ENCODE measurements at regions not wholly inside any gene's neighbourhood (a gene's known extent, or its start where the extent isn't known, plus 50 kb on each side); places are given as distances from the start of the nearest gene placed in this dataset.

- H4K20me1 ChIP-seq (ENCODE audit: control insufficient read depth, insufficient read depth, low read depth, low read length), result no peaks in the 10 kb centered on the region
These were observed 1393.9 kb upstream of the MIR17HG start for GRCh38 chr13:89953581-89953980.

GRCh38 chr13:89955773-89956172 lies 1391.7 kb upstream of the MIR17HG start:
- H3K9me2 ChIP-seq (replicated peaks; ENCODE audit: control insufficient read depth, low read length), result no peaks in the 10 kb centered on the region
- no peaks in the 10 kb centered on the region for H3K79me2 ChIP-seq (ENCODE audit: control insufficient read depth, low read length)
- no peak overlapping the region for H3K4me2 ChIP-seq (ENCODE audit: low read length)
- H3K36me3 ChIP-seq (ENCODE audit: control insufficient read depth, low read length), result no peaks in the 10 kb centered on the region
- H3K4me3 ChIP-seq (ENCODE audit: low read length), result no peak overlapping the region
- H4K20me1 ChIP-seq (ENCODE audit: control insufficient read depth, insufficient read depth, low read depth, low read length), result no peaks in the 10 kb centered on the region
- no peaks in the 10 kb centered on the region for H3K4me1 ChIP-seq (ENCODE audit: control insufficient read depth, low read length)
- no peaks in the 10 kb centered on the region for H3K27me3 ChIP-seq (ENCODE audit: control insufficient read depth, low read length)
- TF ChIP-seq EZH2phosphoT487 (IDR thresholded peaks at IDR 0.05; ENCODE audit: borderline replicate concordance, low read length) (no peak), CTCF (IDR thresholded peaks at IDR 0.05; ENCODE audit: low read depth, low read length, poor library complexity, severe bottlenecking) (no peak)
- no peak overlapping the region for H3K27ac ChIP-seq (ENCODE audit: low read depth, low read length)
- H3K9me3 ChIP-seq (ENCODE audit: control insufficient read depth, insufficient read depth, low read length), result no peaks in the 10 kb centered on the region; the same call in 1 of the 2 replicates
- no peaks in the 10 kb centered on the region for H3F3A ChIP-seq (ENCODE audit: control insufficient read depth, insufficient read depth)

More at GRCh38 chr13:89953581-89953980, 1393.9 kb upstream of the MIR17HG start:
- Histone ChIP-seq H3F3A (ENCODE audit: control insufficient read depth, insufficient read depth) (no peaks in the 10 kb centered on the region), H3K9me2 (replicated peaks; ENCODE audit: control insufficient read depth, low read length) (no peaks in the 10 kb centered on the region), H3K9me3 (ENCODE audit: control insufficient read depth, insufficient read depth, low read length) (no peaks in the 10 kb centered on the region; the same call in 1 of the 2 replicates), H3K27me3 (ENCODE audit: control insufficient read depth, low read length) (no peaks in the 10 kb centered on the region), H3K4me1 (ENCODE audit: control insufficient read depth, low read length) (no peaks in the 10 kb centered on the region), H3K79me2 (ENCODE audit: control insufficient read depth, low read length) (no peaks in the 10 kb centered on the region), H3K4me2 (ENCODE audit: low read length) (no peak overlapping the region), H3K4me3 (ENCODE audit: low read length) (no peak overlapping the region), H3K27ac (ENCODE audit: low read depth, low read length) (no peak overlapping the region), H3K36me3 (ENCODE audit: control insufficient read depth, low read length) (no peaks in the 10 kb centered on the region)
- no peak for TF ChIP-seq CTCF (IDR thresholded peaks at IDR 0.05; ENCODE audit: low read depth, low read length, poor library complexity, severe bottlenecking)
- no peak for TF ChIP-seq EZH2phosphoT487 (IDR thresholded peaks at IDR 0.05; ENCODE audit: borderline replicate concordance, low read length)

- TF ChIP-seq EZH2phosphoT487 (IDR thresholded peaks at IDR 0.05; ENCODE audit: borderline replicate concordance, low read length) (no peak), CTCF (IDR thresholded peaks at IDR 0.05; ENCODE audit: low read depth, low read length, poor library complexity, severe bottlenecking) (no peak)
- Histone ChIP-seq H3K9me2 (replicated peaks; ENCODE audit: control insufficient read depth, low read length) (no peaks in the 10 kb centered on the region), H3K9me3 (ENCODE audit: control insufficient read depth, insufficient read depth, low read length) (no peaks in the 10 kb centered on the region; the same call in 1 of the 2 replicates), H4K20me1 (ENCODE audit: control insufficient read depth, insufficient read depth, low read depth, low read length) (no peaks in the 10 kb centered on the region), H3K27me3 (ENCODE audit: control insufficient read depth, low read length) (no peaks in the 10 kb centered on the region), H3K79me2 (ENCODE audit: control insufficient read depth, low read length) (no peaks in the 10 kb centered on the region), H3F3A (ENCODE audit: control insufficient read depth, insufficient read depth) (no peaks in the 10 kb centered on the region), H3K27ac (ENCODE audit: low read depth, low read length) (no peak overlapping the region), H3K4me1 (ENCODE audit: control insufficient read depth, low read length) (no peaks in the 10 kb centered on the region), H3K4me3 (ENCODE audit: low read length) (no peak overlapping the region), H3K4me2 (ENCODE audit: low read length) (no peak overlapping the region), H3K36me3 (ENCODE audit: control insufficient read depth, low read length) (no peaks in the 10 kb centered on the region)
These were observed 1388.4 kb upstream of the MIR17HG start for GRCh38 chr13:89959074-89959473.
